ENCODE measurements at regions not wholly inside any gene's neighbourhood (a gene's known extent, or its start where the extent isn't known, plus 50 kb on each side); places are given as distances from the start of the nearest gene placed in this dataset.
A peak's percentile ranks its signal among the peaks of the same experiment; 100 is the strongest.

- POLR2A ChIA-PET: interaction anchor here (0.6 kb wide), 1 partner anchor 15 kb away, joined by 3 read pairs; no protein-coding TSS in a partner anchor
- peaks cover 5% of the 10 kb centered on the region for H3K36me3 Mint-ChIP-seq (ENCODE audit: insufficient read depth, unreplicated experiment)
- peaks cover 8% of the 10 kb centered on the region for H3K9me3 Mint-ChIP-seq (ENCODE audit: unreplicated experiment)
- H3K4me1 Mint-ChIP-seq (ENCODE audit: insufficient read depth, unreplicated experiment): peaks cover 13% of the 10 kb centered on the region
- CTCF ChIA-PET: interaction anchor here (0.7 kb wide), 1 partner anchor 1598 kb away, joined by 3 read pairs; no protein-coding TSS in a partner anchor
- no peaks in the 10 kb centered on the region for H3K27me3 Mint-ChIP-seq (ENCODE audit: insufficient read depth, unreplicated experiment)
- no peak overlapping the region for H3K27ac Mint-ChIP-seq (ENCODE audit: low read depth, unreplicated experiment)
- no TSS peak for BruUV-seq (replicated peaks)
- DNase-seq (ENCODE audit: unreplicated experiment): peak; percentile 50
- no peak overlapping the region for H3K4me3 Mint-ChIP-seq (ENCODE audit: unreplicated experiment)
- TF ChIP-seq, protein P1, sequence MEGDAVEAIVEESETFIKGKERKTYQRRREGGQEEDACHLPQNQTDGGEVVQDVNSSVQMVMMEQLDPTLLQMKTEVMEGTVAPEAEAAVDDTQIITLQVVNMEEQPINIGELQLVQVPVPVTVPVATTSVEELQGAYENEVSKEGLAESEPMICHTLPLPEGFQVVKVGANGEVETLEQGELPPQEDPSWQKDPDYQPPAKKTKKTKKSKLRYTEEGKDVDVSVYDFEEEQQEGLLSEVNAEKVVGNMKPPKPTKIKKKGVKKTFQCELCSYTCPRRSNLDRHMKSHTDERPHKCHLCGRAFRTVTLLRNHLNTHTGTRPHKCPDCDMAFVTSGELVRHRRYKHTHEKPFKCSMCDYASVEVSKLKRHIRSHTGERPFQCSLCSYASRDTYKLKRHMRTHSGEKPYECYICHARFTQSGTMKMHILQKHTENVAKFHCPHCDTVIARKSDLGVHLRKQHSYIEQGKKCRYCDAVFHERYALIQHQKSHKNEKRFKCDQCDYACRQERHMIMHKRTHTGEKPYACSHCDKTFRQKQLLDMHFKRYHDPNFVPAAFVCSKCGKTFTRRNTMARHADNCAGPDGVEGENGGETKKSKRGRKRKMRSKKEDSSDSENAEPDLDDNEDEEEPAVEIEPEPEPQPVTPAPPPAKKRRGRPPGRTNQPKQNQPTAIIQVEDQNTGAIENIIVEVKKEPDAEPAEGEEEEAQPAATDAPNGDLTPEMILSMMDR (IDR thresholded peaks at IDR 0.05; ENCODE audit: unreplicated experiment): no peak
- intact Hi-C loops (cut with micrococcal nuclease): no loop called here
These were observed 356.3 kb downstream of the MAT2B start for GRCh38 chr5:163861670-163862069.

GRCh38 chr5:163867324-163867723 is 361.9 kb downstream of the MAT2B start:
- TF ChIP-seq, protein P1 (IDR thresholded peaks at IDR 0.05; ENCODE audit: unreplicated experiment): no peak
- H3K9me3 Mint-ChIP-seq (ENCODE audit: unreplicated experiment): no peaks in the 10 kb centered on the region
- no peak overlapping the region for H3K4me3 Mint-ChIP-seq (ENCODE audit: unreplicated experiment)
- intact Hi-C loops (cut with micrococcal nuclease): no loop called here
- no peak for DNase-seq (ENCODE audit: unreplicated experiment)
- ChIA-PET POLR2A (no interaction called here), CTCF (no interaction called here)
- BruUV-seq (replicated peaks): no TSS peak
- no peaks in the 10 kb centered on the region for H3K4me1 Mint-ChIP-seq (ENCODE audit: insufficient read depth, unreplicated experiment)
- no peak overlapping the region for H3K27ac Mint-ChIP-seq (ENCODE audit: low read depth, unreplicated experiment)
- H3K36me3 Mint-ChIP-seq (ENCODE audit: insufficient read depth, unreplicated experiment): no peaks in the 10 kb centered on the region
- H3K27me3 Mint-ChIP-seq (ENCODE audit: insufficient read depth, unreplicated experiment): no peaks in the 10 kb centered on the region

- TF ChIP-seq, protein P1 (IDR thresholded peaks at IDR 0.05; ENCODE audit: unreplicated experiment): no peak
- no TSS peak for BruUV-seq (replicated peaks)
- intact Hi-C loops (cut with micrococcal nuclease): loop anchor here (1.0 kb wide), 1 partner anchor 26 kb away; no protein-coding TSS in a partner anchor
- POLR2A ChIA-PET: no interaction called here
- CTCF ChIA-PET: no interaction called here
- H3K36me3 Mint-ChIP-seq (ENCODE audit: insufficient read depth, unreplicated experiment): no peaks in the 10 kb centered on the region
- DNase-seq (ENCODE audit: unreplicated experiment): no peak
- H3K4me3 Mint-ChIP-seq (ENCODE audit: unreplicated experiment): no peak overlapping the region
- H3K9me3 Mint-ChIP-seq (ENCODE audit: unreplicated experiment): no peaks in the 10 kb centered on the region
- no peaks in the 10 kb centered on the region for H3K27me3 Mint-ChIP-seq (ENCODE audit: insufficient read depth, unreplicated experiment)
- H3K27ac Mint-ChIP-seq (ENCODE audit: low read depth, unreplicated experiment): no peak overlapping the region
- no peaks in the 10 kb centered on the region for H3K4me1 Mint-ChIP-seq (ENCODE audit: insufficient read depth, unreplicated experiment)
These were observed 362.3 kb downstream of the MAT2B start for GRCh38 chr5:163867738-163868137.

GRCh38 chr5:163869581-163869980 is 364.2 kb downstream of the MAT2B start:
- Mint-ChIP-seq H3K9me3 (ENCODE audit: unreplicated experiment) (no peaks in the 10 kb centered on the region), H3K4me1 (ENCODE audit: insufficient read depth, unreplicated experiment) (no peaks in the 10 kb centered on the region), H3K27ac (ENCODE audit: low read depth, unreplicated experiment) (no peak overlapping the region), H3K27me3 (ENCODE audit: insufficient read depth, unreplicated experiment) (no peaks in the 10 kb centered on the region), H3K36me3 (ENCODE audit: insufficient read depth, unreplicated experiment) (no peaks in the 10 kb centered on the region), H3K4me3 (ENCODE audit: unreplicated experiment) (no peak overlapping the region)
- DNase-seq (ENCODE audit: unreplicated experiment): no peak
- no TSS peak for BruUV-seq (replicated peaks)
- intact Hi-C loops (cut with micrococcal nuclease): no loop called here
- TF ChIP-seq, protein P1 (IDR thresholded peaks at IDR 0.05; ENCODE audit: unreplicated experiment): no peak
- ChIA-PET POLR2A (no interaction called here), CTCF (interaction anchor here (0.6 kb wide), 1 partner anchor 664 kb away, joined by 3 read pairs; no protein-coding TSS in a partner anchor)

All from MCF 10A (cell line).